Dedifferentiated amniotic fluid mesenchymal stem cell (primary cell): ENCODE measurements at regions not wholly inside any gene's neighbourhood (a gene's known extent, or its start where the extent isn't known, plus 50 kb on each side); places are given as distances from the start of the nearest gene placed in this dataset.
"Not testable (repeated sequence)": the region's sequence is repeated elsewhere in the genome, so short reads cannot be mapped to it uniquely, and the experiment has no call there.

Experiments
- DNase-seq: peaks from one replicate; pipeline ENCODE4 v3.0.0-alpha.2; 2016; ENCODE audit errors: extremely low spot score

DNA sequence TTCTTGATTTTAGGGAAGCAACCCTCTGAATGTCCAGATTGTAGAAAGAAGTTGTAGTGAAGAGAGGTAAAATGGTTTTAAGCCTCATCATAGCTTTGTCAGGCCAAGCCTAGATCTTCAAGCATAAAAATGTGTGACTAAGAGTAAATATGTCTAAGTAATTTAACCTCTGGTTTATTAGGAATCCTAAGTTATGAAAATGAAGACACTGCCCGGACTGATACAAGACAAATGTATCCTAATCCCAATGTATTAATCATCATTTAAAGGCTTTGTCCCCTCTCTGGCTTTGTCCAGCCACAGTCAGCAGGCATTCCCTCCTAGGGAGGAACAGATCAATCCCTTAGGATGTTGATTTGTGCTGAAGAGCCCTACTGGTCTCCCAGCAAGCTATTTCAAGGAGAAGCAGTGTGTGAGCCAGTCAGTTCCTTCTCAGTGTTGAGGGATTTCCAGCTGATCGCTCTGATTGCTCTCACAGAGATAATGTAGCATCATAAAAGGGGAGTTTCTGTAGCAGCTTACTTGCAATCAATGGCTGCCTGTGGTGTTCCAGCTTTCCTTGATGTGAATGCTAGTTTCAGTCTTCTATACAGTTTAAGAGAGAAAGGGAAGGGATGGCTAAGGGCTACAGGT is 796.1 kb downstream of the EPHA4 start:
- no peak for DNase-seq

DNA sequence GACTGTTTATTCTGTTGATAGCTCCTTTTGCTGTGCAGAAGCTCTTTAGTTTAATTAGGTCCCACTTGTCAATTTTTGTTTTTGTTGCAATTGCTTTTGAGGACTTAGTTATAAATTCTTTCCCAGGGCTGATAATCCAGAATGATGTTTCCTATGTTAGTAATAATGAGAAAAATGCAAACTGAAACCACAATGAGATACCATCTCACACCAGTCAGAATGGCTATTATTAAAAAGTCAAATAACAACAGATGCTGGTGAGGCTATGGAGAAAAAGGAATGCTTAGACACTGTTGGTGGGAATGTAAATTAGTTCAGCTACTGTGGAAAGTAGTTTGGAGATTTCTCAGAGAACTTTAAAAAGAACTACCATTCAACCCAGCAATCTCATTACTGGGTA is 793.0 kb downstream of the EPHA4 start:
- DNase-seq: not testable (repeated sequence)

DNA sequence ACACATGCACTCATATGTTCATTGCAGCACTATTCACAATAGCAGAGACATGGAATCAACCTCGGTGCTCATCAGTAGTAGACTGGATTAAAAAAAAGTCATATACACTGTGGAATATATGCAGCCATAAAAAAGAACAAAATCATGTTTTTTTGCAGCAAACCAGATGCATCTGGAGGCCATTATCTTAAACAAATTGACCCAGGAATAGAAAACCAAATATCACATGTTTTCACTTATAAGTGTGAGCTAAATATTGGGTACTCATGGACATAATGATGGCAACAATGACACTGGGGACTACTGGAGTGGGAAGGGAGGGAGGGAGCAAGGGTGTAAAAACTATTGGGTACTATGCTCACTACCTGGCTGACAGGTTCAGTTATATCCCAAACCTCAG is 792.6 kb downstream of the EPHA4 start:
- DNase-seq: no peak

DNA sequence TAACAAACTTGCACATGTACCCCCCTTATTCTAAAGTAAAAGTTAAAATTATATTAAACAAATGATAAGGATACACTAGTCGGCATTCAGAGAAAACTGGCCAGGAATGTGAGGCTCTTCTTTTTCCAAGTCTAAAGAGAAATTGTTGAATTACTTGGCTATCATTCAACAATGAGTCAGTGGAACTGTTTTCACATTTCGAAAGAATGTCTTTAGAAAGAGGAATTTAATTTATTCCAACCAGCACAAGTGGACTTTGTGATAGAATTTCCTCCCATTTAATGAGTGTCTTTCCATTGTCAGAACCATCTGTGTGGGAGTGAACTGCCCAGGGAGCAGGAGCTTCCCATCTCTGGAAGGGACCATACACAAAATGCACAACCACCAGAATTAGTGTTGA is 792.2 kb downstream of the EPHA4 start:
- DNase-seq: peak; percentile 26

DNA sequence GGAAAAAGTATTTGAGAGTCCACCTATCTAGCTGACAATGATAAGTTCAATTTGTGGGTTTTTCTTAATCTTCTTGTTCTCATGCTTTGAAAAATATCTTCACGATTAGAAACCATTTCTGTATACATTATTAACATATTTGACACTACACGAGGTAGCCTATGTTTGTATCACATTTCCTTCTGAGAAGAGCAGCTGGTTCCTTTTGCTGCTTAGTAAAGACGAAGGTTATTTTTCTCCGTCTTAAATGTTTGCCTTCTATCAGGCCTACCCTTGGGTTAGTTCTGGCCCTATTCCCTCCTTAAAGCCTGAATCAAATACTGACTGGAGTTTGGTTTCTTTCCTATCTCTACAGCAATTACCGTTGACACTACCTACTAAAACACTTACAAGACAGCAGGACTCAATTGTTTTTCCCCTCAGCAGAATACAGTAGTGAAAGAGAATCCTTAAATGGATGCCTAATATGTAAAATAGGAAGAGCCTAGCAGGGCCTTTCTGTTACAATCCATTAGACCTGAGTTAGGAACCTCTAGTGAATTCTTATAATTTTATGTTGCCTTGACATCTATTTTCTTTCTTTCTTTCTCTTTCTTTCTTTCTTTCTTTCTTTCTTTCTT is 790.4 kb downstream of the EPHA4 start:
- DNase-seq: no peak

DNA sequence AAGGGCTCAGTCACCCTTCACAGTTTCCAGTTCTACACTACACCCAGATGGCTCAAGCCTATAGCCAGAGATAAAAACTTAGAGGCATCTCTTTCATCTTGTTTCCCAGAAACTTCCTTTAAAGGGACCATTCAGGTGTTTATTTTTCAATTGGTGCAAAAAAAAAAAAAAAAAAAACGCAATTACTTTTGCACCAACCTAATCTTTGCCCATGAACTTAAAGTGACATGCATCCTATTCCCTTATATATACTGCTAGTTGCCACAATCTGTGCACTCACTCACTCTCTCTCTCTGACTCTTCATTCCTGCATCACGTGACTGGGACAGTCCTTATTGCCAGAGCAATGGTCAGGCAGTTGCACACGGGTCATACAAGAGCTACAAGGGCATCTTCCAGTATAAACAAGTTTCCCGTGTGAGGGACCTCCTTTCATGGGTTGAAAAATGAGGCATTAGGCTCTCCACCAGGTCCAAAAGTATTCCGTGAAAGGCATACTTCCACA is 789.4 kb downstream of the EPHA4 start:
- no peak for DNase-seq

GRCh38 chr2:220783671-220784070 is 788.4 kb downstream of the EPHA4 start:
- no peak for DNase-seq

DNA sequence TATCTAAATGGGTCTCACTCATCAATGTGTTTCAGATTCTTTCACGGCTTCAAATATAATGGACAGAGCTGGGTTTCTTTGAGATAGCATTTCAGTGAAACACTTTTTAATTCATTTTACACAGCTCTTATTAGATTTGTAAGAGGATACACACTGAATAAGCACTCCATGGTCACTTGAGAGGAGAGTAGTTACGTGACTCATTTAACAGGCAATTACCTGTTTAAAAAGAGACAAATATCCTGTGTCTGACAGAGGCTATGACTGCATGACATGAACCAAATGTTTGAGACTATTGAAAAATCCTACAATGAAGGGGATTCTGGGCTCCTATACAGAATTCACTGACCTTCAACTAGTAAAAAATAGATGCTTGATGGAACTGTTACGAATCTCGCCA is 786.9 kb downstream of the EPHA4 start:
- no peak for DNase-seq

- no peak for DNase-seq
Observed at GRCh38 chr2:220786216-220786615, 785.9 kb downstream of the EPHA4 start.

DNA sequence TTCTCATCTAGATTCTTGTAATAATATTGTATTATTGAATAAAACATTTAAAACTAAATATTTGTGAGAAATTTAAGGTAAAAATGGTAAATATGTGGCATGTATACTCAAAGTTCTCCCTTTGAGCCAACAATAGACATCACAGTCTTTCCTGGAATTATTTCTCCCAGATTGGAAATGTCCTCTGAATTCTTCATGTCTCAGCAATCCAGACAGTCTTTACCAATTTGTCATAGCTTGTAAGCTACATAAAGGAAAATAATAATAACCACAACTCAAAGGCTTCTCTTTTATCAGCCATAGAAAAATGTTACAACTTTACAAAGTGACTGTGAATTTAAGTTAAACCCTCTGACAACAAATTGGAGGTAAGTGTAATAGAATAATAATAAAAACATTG is 784.9 kb downstream of the EPHA4 start:
- DNase-seq: no peak

- DNase-seq: peak; percentile 66
Observed at GRCh38 chr2:220789961-220790360, 782.1 kb downstream of the EPHA4 start.

DNA sequence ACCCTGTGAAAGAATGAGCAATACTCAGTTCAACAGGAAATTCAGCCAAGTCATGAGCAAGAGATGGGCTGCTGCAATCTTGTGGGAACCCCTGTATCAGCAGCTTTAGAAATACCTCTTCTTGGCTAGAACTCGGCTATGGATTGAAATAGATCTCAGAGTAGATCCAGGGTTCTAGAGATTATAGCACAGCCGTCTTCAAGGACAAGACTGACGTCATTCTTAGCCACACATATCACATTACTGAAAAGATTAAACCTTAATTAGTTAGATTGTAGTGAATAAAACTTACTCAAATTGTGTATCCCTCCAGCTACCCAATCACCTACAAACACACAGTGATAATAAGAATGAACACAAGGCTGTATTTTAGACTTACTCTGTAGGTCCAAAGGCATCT is 776.4 kb downstream of the EPHA4 start:
- no peak for DNase-seq

DNA sequence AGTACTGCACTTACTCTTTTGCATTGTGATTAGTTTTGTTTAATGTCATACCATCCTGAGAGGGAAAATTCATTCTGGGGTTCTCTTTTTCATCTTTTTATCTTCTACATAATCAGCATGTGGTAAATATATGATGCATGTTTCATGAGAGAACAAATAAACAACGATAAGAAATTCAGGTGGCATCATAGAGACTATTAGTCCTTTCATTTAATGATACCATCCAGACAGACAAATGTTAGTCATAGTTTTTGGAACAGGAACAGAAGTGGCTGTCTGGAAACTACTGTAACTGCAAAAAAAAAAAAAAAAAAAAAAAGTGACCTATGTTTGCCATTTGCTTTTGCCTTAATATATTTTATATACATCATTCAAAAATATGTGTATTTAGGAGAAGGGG is 761.0 kb downstream of the EPHA4 start:
- no peak for DNase-seq

DNA sequence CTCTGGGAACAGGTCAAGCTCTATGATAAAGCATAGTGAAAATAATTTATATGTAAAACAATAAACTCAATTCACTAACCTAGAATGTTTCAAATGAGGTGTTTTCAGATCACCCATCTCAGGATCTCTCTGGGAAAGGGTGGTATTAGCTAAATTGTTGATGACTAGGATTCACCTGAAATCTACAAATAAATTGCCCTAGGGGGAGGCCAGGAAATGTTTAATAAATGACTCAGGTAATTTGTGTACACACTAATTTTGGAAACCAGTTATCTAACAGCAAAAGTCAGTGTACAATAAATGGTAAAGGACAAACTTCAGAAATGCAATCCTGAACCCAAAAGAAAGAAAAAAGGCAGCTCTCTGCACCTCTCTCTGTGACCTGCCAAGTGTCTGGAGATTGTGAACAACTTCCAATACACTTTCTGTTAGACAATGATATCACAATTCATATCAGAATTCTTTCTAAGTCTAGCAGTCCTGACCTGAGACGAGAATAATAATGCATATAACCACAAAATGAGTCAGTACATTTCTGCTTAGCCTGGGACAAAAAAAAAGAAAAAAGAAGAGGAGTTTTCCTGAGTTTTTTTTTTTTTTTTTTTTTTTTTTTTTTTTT is 760.0 kb downstream of the EPHA4 start:
- DNase-seq: no peak

GRCh38 chr2:220814441-220814840 is 757.7 kb downstream of the EPHA4 start:
- DNase-seq: no peak

GRCh38 chr2:220815698-220816097 is 756.4 kb downstream of the EPHA4 start:
- DNase-seq: no peak

- DNase-seq: no peak
Observed at GRCh38 chr2:220821683-220822082, 750.4 kb downstream of the EPHA4 start.

GRCh38 chr2:220823590-220823989 is 748.5 kb downstream of the EPHA4 start:
- not testable (repeated sequence) for DNase-seq

GRCh38 chr2:220833446-220833845 is 738.7 kb downstream of the EPHA4 start:
- no peak for DNase-seq

DNA sequence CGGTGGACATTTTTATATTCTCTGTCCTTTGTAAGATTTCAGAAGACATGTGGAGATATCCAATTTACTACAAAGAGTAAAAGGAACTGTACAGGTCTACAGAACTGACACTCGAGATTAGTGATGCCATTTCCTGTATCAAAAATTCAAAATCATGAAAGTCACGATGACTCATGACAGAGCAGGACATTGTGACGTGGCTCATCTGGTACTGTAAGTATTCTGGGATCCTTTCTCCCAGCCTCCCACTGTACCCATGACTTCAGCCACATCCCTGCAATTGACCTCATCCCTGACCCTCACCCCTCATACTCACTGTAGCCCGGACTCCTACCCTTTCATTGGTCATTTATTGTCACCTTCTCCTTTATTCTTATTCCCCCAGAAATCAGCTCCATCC is 736.5 kb downstream of the EPHA4 start:
- no peak for DNase-seq

DNA sequence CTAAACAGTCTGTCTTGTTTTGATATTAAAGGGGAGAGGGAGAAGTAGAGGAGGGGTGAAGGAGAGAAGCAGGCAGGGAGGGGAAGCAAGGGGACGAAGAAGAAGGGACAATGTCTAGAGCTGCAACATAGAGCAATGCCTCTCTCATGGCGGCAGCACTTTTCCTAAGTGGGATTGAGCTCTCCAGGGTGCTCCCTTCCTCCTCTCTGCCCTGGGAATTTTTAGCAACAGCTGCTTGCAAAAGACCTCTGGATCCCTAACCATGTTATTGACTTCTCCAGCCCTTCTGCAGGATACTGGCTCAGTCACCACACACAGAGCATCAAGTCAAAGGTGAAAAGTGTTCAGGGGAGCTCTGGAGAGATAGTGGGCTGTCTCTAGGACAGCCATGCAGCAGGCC is 734.9 kb downstream of the EPHA4 start:
- no peak for DNase-seq

GRCh38 chr2:220842901-220843665 is 729.0 kb downstream of the EPHA4 start:
- no peak for DNase-seq
